ENCODE measurements at regions not wholly inside any gene's neighbourhood (a gene's known extent, or its start where the extent isn't known, plus 50 kb on each side); places are given as distances from the start of the nearest gene placed in this dataset.
"Not testable (repeated sequence)": the region's sequence is repeated elsewhere in the genome, so short reads cannot be mapped to it uniquely, and the experiment has no call there.

DNA sequence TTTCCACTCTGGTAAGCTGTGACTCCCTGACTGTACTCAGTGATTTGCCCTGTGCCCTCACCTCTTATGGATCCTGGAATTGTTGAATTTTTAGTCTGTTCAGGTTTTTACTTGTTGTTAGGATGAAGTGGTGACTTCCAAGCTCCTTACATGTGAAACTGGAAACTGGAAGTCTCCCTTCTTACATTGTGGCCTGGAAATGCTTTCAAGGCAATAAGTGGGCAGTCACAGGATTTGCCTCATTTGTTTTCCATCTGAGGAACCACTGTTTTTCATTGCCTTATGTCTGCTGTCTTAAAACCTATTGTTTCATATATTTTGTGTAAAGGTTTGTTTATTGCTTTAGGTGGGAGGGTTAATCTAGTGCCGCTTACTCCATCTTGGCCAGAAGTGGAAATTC, 155.8 kb downstream of the CYB561 start:
- Histone ChIP-seq H3K27ac (ENCODE audit: low read length) (no peak overlapping the region), H3K27me3 (ENCODE audit: control insufficient read depth in 1 of 2, insufficient read depth in 2 of 2, low read length in 2 of 2) (no peaks in the 10 kb centered on the region)

DNA sequence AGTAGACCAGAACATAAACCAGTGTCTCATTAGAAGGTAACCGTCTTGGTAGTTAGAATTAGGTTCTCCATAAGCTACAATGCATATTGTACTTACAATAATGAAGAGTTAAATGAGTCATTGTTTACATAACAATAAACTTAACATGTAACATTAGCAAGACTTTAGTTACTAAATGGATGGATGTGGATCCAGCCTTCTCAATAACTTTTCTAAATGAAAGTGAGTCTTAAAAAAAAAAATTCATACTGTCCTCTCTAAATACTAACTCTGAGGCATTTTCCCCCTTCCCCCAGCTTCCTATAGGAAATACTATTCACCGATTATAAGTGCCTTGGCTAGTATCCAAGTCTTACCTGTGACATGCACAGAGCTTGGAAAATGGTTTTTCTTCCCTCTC, 155.3 kb downstream of the CYB561 start:
- Histone ChIP-seq H3K27ac (ENCODE audit: low read length) (no peak overlapping the region), H3K4me1 (ENCODE audit: control insufficient read depth, insufficient read depth, low read length) (no peaks in the 10 kb centered on the region), H3K27me3 (ENCODE audit: control insufficient read depth in 1 of 2, insufficient read depth in 2 of 2, low read length in 2 of 2) (no peaks in the 10 kb centered on the region), H3K4me3 (ENCODE audit: low read length in 2 of 2) (no peak overlapping the region), H3K9me3 (ENCODE audit: control insufficient read depth in 2 of 2, low read length in 2 of 2) (peaks cover under 1 to 2% of the 10 kb centered on the region in 2 donors), H3K36me3 (ENCODE audit: control insufficient read depth in 2 of 2, insufficient read depth in 2 of 2, low read length in 2 of 2) (no peaks in the 10 kb centered on the region), H3K9ac (ENCODE audit: low read length in 2 of 2) (no peak overlapping the region)

More for the DNA sequence above, 155.8 kb downstream of the CYB561 start:
- H3K4me3 ChIP-seq (ENCODE audit: low read length in 2 of 2), result no peak overlapping the region
- H3K4me1 ChIP-seq (ENCODE audit: control insufficient read depth, insufficient read depth, low read length), result no peaks in the 10 kb centered on the region
- H3K36me3 ChIP-seq (ENCODE audit: control insufficient read depth in 2 of 2, insufficient read depth in 2 of 2, low read length in 2 of 2), result no peaks in the 10 kb centered on the region
- no peak overlapping the region for H3K9ac ChIP-seq (ENCODE audit: low read length in 2 of 2)
- peaks cover 4 to 6% of the 10 kb centered on the region in 2 donors for H3K9me3 ChIP-seq (ENCODE audit: control insufficient read depth in 2 of 2, low read length in 2 of 2)

DNA sequence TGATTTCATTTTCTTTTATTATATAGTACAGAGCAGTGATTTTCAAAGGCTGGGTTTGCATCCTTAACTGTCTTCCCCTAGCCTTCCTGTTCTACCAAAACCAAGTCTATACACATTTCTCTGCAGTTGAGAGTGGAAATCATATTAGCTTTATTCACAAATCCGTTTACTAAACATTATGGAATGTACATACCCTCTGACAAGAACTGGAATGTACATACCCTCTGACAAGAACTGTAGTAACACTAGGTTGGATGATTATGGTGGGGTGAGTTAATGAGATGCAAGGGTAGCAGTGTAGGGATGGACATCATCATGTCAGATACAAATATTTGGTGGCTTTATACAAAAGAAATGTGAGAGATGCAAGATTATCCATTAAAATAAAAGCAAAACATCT, 154.8 kb downstream of the CYB561 start:
- H3K9me3 ChIP-seq (ENCODE audit: control insufficient read depth in 2 of 2, low read length in 2 of 2), result peaks cover 0 to 5% of the 10 kb centered on the region in 2 donors
- H3K27me3 ChIP-seq (ENCODE audit: control insufficient read depth in 1 of 2, insufficient read depth in 2 of 2, low read length in 2 of 2), result no peaks in the 10 kb centered on the region
- no peaks in the 10 kb centered on the region for H3K4me1 ChIP-seq (ENCODE audit: control insufficient read depth, insufficient read depth, low read length)
- no peak overlapping the region for H3K9ac ChIP-seq (ENCODE audit: low read length in 2 of 2)
- no peaks in the 10 kb centered on the region for H3K36me3 ChIP-seq (ENCODE audit: control insufficient read depth in 2 of 2, insufficient read depth in 2 of 2, low read length in 2 of 2)
- H3K4me3 ChIP-seq (ENCODE audit: low read length in 2 of 2), result no peak overlapping the region
- H3K27ac ChIP-seq (ENCODE audit: low read length), result no peak overlapping the region

DNA sequence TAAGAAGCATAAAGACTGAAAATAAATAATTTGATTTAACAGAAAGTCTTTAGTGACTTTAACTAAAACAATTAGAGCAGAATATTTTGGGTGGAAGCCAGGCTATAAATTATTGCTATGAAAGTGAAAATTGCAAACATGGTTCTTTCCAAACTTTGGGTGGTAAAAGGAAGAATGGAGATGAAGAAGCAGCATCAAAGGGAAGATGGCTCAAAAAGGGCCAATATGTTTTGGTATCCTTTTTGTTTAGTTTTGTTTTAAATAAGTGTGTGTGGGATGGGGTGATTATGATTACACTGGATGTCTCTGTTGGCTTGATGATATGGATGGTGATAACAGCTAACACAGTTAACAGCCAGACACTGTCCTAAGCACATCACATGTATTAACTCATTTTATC, 153.7 kb downstream of the CYB561 start:
- no peaks in the 10 kb centered on the region for H3K36me3 ChIP-seq (ENCODE audit: control insufficient read depth in 2 of 2, insufficient read depth in 2 of 2, low read length in 2 of 2)
- H3K9ac ChIP-seq (ENCODE audit: low read length in 2 of 2), result no peak overlapping the region
- no peaks in the 10 kb centered on the region for H3K4me1 ChIP-seq (ENCODE audit: control insufficient read depth, insufficient read depth, low read length)
- H3K27me3 ChIP-seq (ENCODE audit: control insufficient read depth in 1 of 2, insufficient read depth in 2 of 2, low read length in 2 of 2), result no peaks in the 10 kb centered on the region
- peaks cover 0 to 6% of the 10 kb centered on the region in 2 donors for H3K9me3 ChIP-seq (ENCODE audit: control insufficient read depth in 2 of 2, low read length in 2 of 2)
- no peak overlapping the region for H3K27ac ChIP-seq (ENCODE audit: low read length)
- H3K4me3 ChIP-seq (ENCODE audit: low read length in 2 of 2), result no peak overlapping the region

DNA sequence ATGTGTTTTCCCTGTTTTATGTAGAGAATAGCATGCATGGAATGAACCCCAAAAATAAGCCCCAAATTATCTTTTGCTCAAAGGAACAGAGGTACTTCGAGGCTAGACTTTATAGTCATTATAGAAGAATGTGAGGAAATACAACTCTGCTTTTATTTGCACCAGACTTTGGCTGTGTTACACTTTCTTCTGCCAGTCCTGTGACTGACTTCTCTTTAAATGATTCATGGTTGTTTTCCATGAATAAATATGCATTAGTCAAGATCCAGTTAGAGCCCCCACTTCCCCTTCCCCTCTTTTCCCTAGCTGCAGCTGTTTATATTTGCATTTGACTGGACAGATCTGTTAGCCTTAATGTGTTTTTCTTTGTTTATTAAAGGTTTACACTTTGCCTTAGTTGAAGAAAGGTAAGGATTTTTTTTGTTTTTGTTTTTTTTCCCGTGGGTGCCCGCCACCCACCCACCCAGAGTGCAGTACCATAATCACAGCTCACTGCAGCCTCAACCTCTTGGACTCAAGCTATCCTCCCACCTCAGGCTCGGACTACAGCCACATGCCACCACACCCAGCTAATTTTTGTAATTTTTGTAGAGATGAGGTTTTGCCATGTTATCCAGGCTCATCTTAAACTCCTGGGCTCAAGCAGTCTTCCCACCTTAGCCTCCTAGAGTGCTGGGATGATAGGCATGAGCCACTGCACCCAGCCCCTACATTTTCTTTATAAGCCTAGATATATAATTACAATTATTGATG, 152.6 kb downstream of the CYB561 start:
- Histone ChIP-seq H3K27ac (ENCODE audit: low read length) (no peak overlapping the region), H3K9ac (ENCODE audit: low read length in 2 of 2) (no peak overlapping the region), H3K36me3 (ENCODE audit: control insufficient read depth in 2 of 2, insufficient read depth in 2 of 2, low read length in 2 of 2) (no peaks in the 10 kb centered on the region), H3K27me3 (ENCODE audit: control insufficient read depth in 1 of 2, insufficient read depth in 2 of 2, low read length in 2 of 2) (no peaks in the 10 kb centered on the region), H3K9me3 (ENCODE audit: control insufficient read depth in 2 of 2, low read length in 2 of 2) (peaks cover 0 to 6% of the 10 kb centered on the region in 2 donors), H3K4me3 (ENCODE audit: low read length in 2 of 2) (no peak overlapping the region), H3K4me1 (ENCODE audit: control insufficient read depth, insufficient read depth, low read length) (no peaks in the 10 kb centered on the region)

DNA sequence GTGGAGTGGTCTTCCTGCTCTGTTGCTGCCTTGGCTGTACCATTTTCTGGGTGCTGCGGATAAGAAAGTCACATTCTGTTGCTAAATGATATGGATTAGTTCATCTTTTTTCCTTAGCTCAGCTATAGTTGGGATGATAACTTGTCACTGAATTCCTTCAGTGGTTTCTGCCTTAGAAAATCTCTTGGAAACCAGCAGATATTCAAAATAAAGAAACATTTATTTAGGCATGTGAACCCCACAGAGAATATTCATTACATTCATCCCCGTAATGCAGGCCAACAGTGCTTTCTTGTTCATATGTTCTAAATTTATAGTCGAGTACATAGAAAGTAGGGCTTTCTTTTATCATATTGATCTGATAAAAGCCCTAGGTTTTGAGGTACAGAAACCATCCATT, 151.3 kb downstream of the CYB561 start:
- Histone ChIP-seq H3K4me1 (ENCODE audit: control insufficient read depth, insufficient read depth, low read length) (no peaks in the 10 kb centered on the region), H3K4me3 (ENCODE audit: low read length in 2 of 2) (no peak overlapping the region), H3K9ac (ENCODE audit: low read length in 2 of 2) (no peak overlapping the region), H3K27me3 (ENCODE audit: control insufficient read depth in 1 of 2, insufficient read depth in 2 of 2, low read length in 2 of 2) (no peaks in the 10 kb centered on the region), H3K9me3 (ENCODE audit: control insufficient read depth in 2 of 2, low read length in 2 of 2) (peaks cover 0 to 6% of the 10 kb centered on the region in 2 donors), H3K27ac (ENCODE audit: low read length) (no peak overlapping the region), H3K36me3 (ENCODE audit: control insufficient read depth in 2 of 2, insufficient read depth in 2 of 2, low read length in 2 of 2) (no peaks in the 10 kb centered on the region)

DNA sequence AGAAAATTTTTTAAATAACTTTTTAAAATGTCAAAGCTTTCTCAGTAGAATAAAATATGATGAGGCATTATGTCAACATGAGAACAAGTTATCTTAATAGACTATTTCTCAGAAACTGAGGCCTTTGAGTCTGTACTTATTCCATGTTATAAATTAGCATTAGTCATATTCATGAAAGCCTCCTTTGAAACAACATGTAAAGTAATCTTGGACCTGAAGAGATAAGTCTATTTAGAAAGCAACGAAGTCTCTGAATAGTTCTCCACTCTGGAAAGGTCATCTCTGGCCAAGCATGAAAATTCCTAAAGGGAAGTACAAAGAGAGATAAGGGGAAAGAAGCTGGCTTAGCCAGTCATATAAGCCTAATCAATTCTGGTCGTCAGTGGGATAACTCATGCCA, 150.8 kb downstream of the CYB561 start:
- H3K27me3 ChIP-seq (ENCODE audit: control insufficient read depth in 1 of 2, insufficient read depth in 2 of 2, low read length in 2 of 2), result no peaks in the 10 kb centered on the region
- peaks cover 0 to 6% of the 10 kb centered on the region in 2 donors for H3K9me3 ChIP-seq (ENCODE audit: control insufficient read depth in 2 of 2, low read length in 2 of 2)
- no peaks in the 10 kb centered on the region for H3K4me1 ChIP-seq (ENCODE audit: control insufficient read depth, insufficient read depth, low read length)
- H3K27ac ChIP-seq (ENCODE audit: low read length), result no peak overlapping the region
- no peak overlapping the region for H3K9ac ChIP-seq (ENCODE audit: low read length in 2 of 2)
- H3K4me3 ChIP-seq (ENCODE audit: low read length in 2 of 2), result no peak overlapping the region
- no peaks in the 10 kb centered on the region for H3K36me3 ChIP-seq (ENCODE audit: control insufficient read depth in 2 of 2, insufficient read depth in 2 of 2, low read length in 2 of 2)

DNA sequence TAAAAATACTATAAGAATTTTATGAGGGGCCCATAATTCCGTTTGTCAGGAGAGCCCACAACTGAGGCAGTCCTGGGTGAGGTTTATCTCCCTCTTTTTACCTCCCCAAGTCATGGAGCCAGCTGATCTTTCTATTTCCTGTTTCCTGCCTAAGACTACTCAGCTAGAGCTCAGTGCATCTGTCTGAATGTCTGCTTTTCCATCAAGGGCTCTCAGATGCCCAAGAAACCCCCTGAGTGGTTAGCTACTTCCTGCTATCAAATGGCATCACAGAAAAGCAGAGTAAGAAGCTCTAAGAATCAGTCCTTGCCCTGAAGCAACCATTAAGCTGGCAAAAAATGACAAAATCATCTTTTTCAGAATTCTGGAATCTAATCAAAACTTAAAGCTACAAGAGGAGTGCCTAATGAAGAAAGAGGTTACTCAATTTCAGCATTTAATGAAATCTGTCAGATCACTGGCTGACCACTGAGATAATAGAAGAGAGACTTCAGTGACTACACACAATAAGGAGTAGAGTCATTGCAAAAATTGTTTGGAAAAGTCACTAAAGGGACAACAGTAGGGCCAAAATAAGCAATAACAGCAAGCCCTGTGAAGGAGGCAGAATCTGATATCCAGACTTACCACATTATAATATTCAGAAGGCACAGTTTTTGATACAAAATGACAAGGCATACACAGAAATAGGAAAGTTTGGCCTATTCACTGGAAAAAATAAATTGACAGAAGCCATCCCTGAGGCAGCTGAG, 150.1 kb downstream of the CYB561 start:
- Histone ChIP-seq H3K36me3 (ENCODE audit: control insufficient read depth in 2 of 2, insufficient read depth in 2 of 2, low read length in 2 of 2) (no peaks in the 10 kb centered on the region), H3K4me3 (ENCODE audit: low read length in 2 of 2) (no peak overlapping the region), H3K27me3 (ENCODE audit: control insufficient read depth in 1 of 2, insufficient read depth in 2 of 2, low read length in 2 of 2) (no peaks in the 10 kb centered on the region), H3K27ac (ENCODE audit: low read length) (no peak overlapping the region), H3K9me3 (ENCODE audit: control insufficient read depth in 2 of 2, low read length in 2 of 2) (peaks cover 0 to 6% of the 10 kb centered on the region in 2 donors), H3K4me1 (ENCODE audit: control insufficient read depth, insufficient read depth, low read length) (no peaks in the 10 kb centered on the region), H3K9ac (ENCODE audit: low read length in 2 of 2) (no peak overlapping the region)

DNA sequence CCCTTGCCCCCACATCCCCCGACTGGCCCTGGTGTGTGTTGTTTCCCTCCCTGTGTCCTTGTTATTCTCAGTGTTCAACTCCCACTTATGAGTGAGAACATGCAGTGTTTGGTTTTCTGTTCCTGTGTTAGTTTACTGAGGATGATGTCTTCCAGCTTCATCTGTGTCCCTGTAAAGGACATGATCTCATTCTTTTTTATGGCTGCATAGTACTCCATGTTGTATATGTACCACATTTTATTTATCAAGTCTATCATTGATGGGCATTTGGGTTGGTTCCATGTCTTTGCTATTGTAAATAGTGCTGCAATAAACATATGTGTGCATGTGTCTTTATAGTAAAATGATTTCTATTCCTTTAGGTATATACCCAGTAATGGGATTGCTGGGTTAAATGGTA, 147.2 kb downstream of the CYB561 start:
- H3K4me3 ChIP-seq (ENCODE audit: low read length in 2 of 2); H3K9ac ChIP-seq (ENCODE audit: low read length in 2 of 2); H3K27ac ChIP-seq (ENCODE audit: low read length); H3K9me3 ChIP-seq (ENCODE audit: control insufficient read depth in 2 of 2, low read length in 2 of 2); H3K36me3 ChIP-seq (ENCODE audit: control insufficient read depth in 2 of 2, insufficient read depth in 2 of 2, low read length in 2 of 2); H3K27me3 ChIP-seq (ENCODE audit: control insufficient read depth in 1 of 2, insufficient read depth in 2 of 2, low read length in 2 of 2); H3K4me1 ChIP-seq (ENCODE audit: control insufficient read depth, insufficient read depth, low read length): not testable (repeated sequence)

DNA sequence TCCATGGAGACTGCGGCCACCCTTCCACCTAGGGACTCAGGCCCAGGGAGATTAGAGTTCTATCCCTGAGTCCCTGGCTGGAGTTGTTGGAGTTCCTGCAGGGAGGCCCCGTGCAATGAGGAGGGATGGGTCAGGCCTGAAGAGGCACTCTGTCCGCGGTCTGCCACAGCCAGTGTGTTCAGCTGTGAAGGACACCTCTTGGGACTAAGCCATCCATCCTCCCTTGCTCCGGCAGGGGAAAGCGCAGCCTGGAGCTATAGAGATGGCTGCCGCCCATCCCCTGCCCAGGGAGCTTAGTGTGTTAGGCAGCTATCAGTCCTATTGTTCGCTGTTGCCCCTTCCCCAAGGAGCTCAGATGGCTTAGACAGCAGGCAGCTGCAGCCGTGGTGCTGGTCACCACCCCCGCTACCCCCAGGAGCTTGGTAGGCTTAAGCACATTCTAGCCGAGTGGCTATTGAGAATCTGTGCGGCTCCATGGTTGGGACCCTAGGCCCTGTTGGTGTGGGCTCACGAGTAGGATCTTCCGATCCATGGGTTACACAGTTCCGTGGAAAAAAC, 141.3 kb downstream of the CYB561 start:
- Histone ChIP-seq H3K27ac (ENCODE audit: low read length) (no peak overlapping the region), H3K27me3 (ENCODE audit: control insufficient read depth in 1 of 2, insufficient read depth in 2 of 2, low read length in 2 of 2) (no peaks in the 10 kb centered on the region), H3K9me3 (ENCODE audit: control insufficient read depth in 2 of 2, low read length in 2 of 2) (no peaks in the 10 kb centered on the region), H3K36me3 (ENCODE audit: control insufficient read depth in 2 of 2, insufficient read depth in 2 of 2, low read length in 2 of 2) (no peaks in the 10 kb centered on the region), H3K4me1 (ENCODE audit: control insufficient read depth, insufficient read depth, low read length) (no peaks in the 10 kb centered on the region), H3K9ac (ENCODE audit: low read length in 2 of 2) (no peak overlapping the region), H3K4me3 (ENCODE audit: low read length in 2 of 2) (no peak overlapping the region)

DNA sequence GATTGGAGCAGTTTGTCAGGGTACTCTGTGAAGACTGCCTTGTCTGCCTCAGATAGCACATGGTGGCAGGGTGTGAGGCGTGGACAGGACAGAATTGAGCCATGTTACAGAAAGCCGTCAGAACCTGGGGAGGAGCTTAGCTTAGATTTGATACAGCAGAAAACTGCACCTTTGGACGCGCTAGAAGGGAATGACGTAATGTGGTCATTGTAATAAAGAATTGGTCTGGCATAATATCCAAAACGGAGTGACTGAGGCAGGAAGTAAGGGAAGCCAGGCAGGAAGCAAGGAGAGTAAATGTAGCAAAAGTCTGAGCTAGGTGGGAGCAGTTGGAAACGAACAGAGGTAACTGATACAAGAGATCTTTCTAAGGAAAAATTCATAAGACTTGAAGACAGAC, 140.2 kb downstream of the CYB561 start:
- Histone ChIP-seq H3K9ac (ENCODE audit: low read length in 2 of 2) (no peak overlapping the region), H3K4me1 (ENCODE audit: control insufficient read depth, insufficient read depth, low read length) (no peaks in the 10 kb centered on the region), H3K4me3 (ENCODE audit: low read length in 2 of 2) (no peak overlapping the region), H3K27ac (ENCODE audit: low read length) (no peak overlapping the region), H3K9me3 (ENCODE audit: control insufficient read depth in 2 of 2, low read length in 2 of 2) (peaks cover 0 to 3% of the 10 kb centered on the region in 2 donors), H3K27me3 (ENCODE audit: control insufficient read depth in 1 of 2, insufficient read depth in 2 of 2, low read length in 2 of 2) (no peaks in the 10 kb centered on the region), H3K36me3 (ENCODE audit: control insufficient read depth in 2 of 2, insufficient read depth in 2 of 2, low read length in 2 of 2) (no peaks in the 10 kb centered on the region)
